ENCODE measurements at regions not wholly inside any gene's neighbourhood (a gene's known extent, or its start where the extent isn't known, plus 50 kb on each side); places are given as distances from the start of the nearest gene placed in this dataset.

- no peaks in the 10 kb centered on the region for H3K27me3 ChIP-seq (ENCODE audit: insufficient read depth, low read length)
- H3K36me3 ChIP-seq (ENCODE audit: insufficient read depth, low read length) = no peaks in the 10 kb centered on the region
- no peak for DNase-seq
- no peak overlapping the region for H3K27ac ChIP-seq (ENCODE audit: low read depth, low read length)
- ChIA-PET CTCF (ENCODE audit: partially characterized antibody) (no interaction called here), POLR2A (ENCODE audit: partially characterized antibody) (no interaction called here)
- no peaks in the 10 kb centered on the region for H3K36me3 Mint-ChIP-seq
- H3K27me3 Mint-ChIP-seq = no peaks in the 10 kb centered on the region
- peaks cover 0 to 23% (median 13%) of the 10 kb centered on the region in 8 donors for H3K9me3 Mint-ChIP-seq
- intact Hi-C loops (cut with micrococcal nuclease) = no loop called here
- no peaks in the 10 kb centered on the region for H3K9me3 ChIP-seq (ENCODE audit: control insufficient read depth in 1 of 2, low read length in 2 of 2)
- H3K27ac Mint-ChIP-seq = no peak overlapping the region
- no peaks in the 10 kb centered on the region for H3K4me1 ChIP-seq (ENCODE audit: insufficient read depth, low read length)
- no peaks in the 10 kb centered on the region for H3K4me1 Mint-ChIP-seq
- H3K4me3 Mint-ChIP-seq = no peak overlapping the region
- H3K4me3 ChIP-seq (ENCODE audit: low read length in 2 of 2) = no peak overlapping the region
Measured at GRCh38 chr18:66078925-66079800, 328.4 kb downstream of the CDH7 start.

- Mint-ChIP-seq H3K36me3 (no peaks in the 10 kb centered on the region), H3K4me3 (no peak overlapping the region), H3K27ac (no peak overlapping the region), H3K27me3 (no peaks in the 10 kb centered on the region), H3K4me1 (no peaks in the 10 kb centered on the region), H3K9me3 (peaks cover 0 to 33% (median 16%) of the 10 kb centered on the region in 8 donors)
- H3K36me3 ChIP-seq (ENCODE audit: insufficient read depth, low read length) = no peaks in the 10 kb centered on the region
- no peak overlapping the region for H3K4me3 ChIP-seq (ENCODE audit: low read length in 2 of 2)
- H3K4me1 ChIP-seq (ENCODE audit: insufficient read depth, low read length) = no peaks in the 10 kb centered on the region
- H3K27me3 ChIP-seq (ENCODE audit: insufficient read depth, low read length) = no peaks in the 10 kb centered on the region
- H3K27ac ChIP-seq (ENCODE audit: low read depth, low read length) = no peak overlapping the region
- H3K9me3 ChIP-seq (ENCODE audit: control insufficient read depth in 1 of 2, low read length in 2 of 2) = peaks cover 0 to 2% of the 10 kb centered on the region in 2 donors
- intact Hi-C loops (cut with micrococcal nuclease) = no loop called here
- ChIA-PET CTCF (ENCODE audit: partially characterized antibody) (no interaction called here), POLR2A (ENCODE audit: partially characterized antibody) (no interaction called here)
- no peak for DNase-seq
Measured at GRCh38 chr18:66077066-66077465, 326.3 kb downstream of the CDH7 start.

GRCh38 chr18:66066191-66066590 lies 315.4 kb downstream of the CDH7 start:
- Histone ChIP-seq H3K36me3 (ENCODE audit: insufficient read depth, low read length) (no peaks in the 10 kb centered on the region), H3K27me3 (ENCODE audit: insufficient read depth, low read length) (no peaks in the 10 kb centered on the region), H3K27ac (ENCODE audit: low read depth, low read length) (no peak overlapping the region), H3K4me1 (ENCODE audit: insufficient read depth, low read length) (no peaks in the 10 kb centered on the region), H3K4me3 (ENCODE audit: low read length in 2 of 2) (no peak overlapping the region), H3K9me3 (ENCODE audit: control insufficient read depth in 1 of 2, low read length in 2 of 2) (no peaks in the 10 kb centered on the region)
- no peaks in the 10 kb centered on the region for H3K36me3 Mint-ChIP-seq
- H3K9me3 Mint-ChIP-seq = peaks cover 2 to 14% (median 10%) of the 10 kb centered on the region in 8 donors
- DNase-seq = no peak
- H3K27ac Mint-ChIP-seq = no peak overlapping the region
- ChIA-PET POLR2A (ENCODE audit: partially characterized antibody) (no interaction called here), CTCF (ENCODE audit: partially characterized antibody) (no interaction called here)
- intact Hi-C loops (cut with micrococcal nuclease) = no loop called here
- H3K27me3 Mint-ChIP-seq = no peaks in the 10 kb centered on the region
- no peaks in the 10 kb centered on the region for H3K4me1 Mint-ChIP-seq
- no peak overlapping the region for H3K4me3 Mint-ChIP-seq

GRCh38 chr18:66048406-66048805 lies 297.6 kb downstream of the CDH7 start:
- CTCF ChIA-PET (ENCODE audit: partially characterized antibody) = no interaction called here

GRCh38 chr18:66046032-66046602 lies 295.3 kb downstream of the CDH7 start:
- intact Hi-C loops (cut with micrococcal nuclease) = no loop called here
- ChIA-PET CTCF (ENCODE audit: partially characterized antibody) (no interaction called here), POLR2A (ENCODE audit: partially characterized antibody) (no interaction called here)
- Mint-ChIP-seq H3K9me3 (peaks cover 0 to 14% (median 4%) of the 10 kb centered on the region in 8 donors), H3K36me3 (no peaks in the 10 kb centered on the region), H3K27me3 (no peaks in the 10 kb centered on the region), H3K4me1 (no peaks in the 10 kb centered on the region), H3K4me3 (no peak overlapping the region), H3K27ac (no peak overlapping the region)
- no peak for DNase-seq
- Histone ChIP-seq H3K36me3 (ENCODE audit: insufficient read depth, low read length) (no peaks in the 10 kb centered on the region), H3K9me3 (ENCODE audit: control insufficient read depth in 1 of 2, low read length in 2 of 2) (no peaks in the 10 kb centered on the region), H3K4me1 (ENCODE audit: insufficient read depth, low read length) (no peaks in the 10 kb centered on the region), H3K27ac (ENCODE audit: low read depth, low read length) (no peak overlapping the region), H3K4me3 (ENCODE audit: low read length in 2 of 2) (no peak overlapping the region), H3K27me3 (ENCODE audit: insufficient read depth, low read length) (no peaks in the 10 kb centered on the region)

More at GRCh38 chr18:66048406-66048805, 297.6 kb downstream of the CDH7 start:
- Histone ChIP-seq H3K36me3 (ENCODE audit: insufficient read depth, low read length) (no peaks in the 10 kb centered on the region), H3K4me3 (ENCODE audit: low read length in 2 of 2) (no peak overlapping the region), H3K9me3 (ENCODE audit: control insufficient read depth in 1 of 2, low read length in 2 of 2) (no peaks in the 10 kb centered on the region), H3K27ac (ENCODE audit: low read depth, low read length) (no peak overlapping the region), H3K27me3 (ENCODE audit: insufficient read depth, low read length) (no peaks in the 10 kb centered on the region), H3K4me1 (ENCODE audit: insufficient read depth, low read length) (no peaks in the 10 kb centered on the region)
- DNase-seq = no peak
- H3K9me3 Mint-ChIP-seq = peaks cover 0 to 14% (median 4%) of the 10 kb centered on the region in 8 donors
- H3K27me3 Mint-ChIP-seq = no peaks in the 10 kb centered on the region
- no peaks in the 10 kb centered on the region for H3K36me3 Mint-ChIP-seq
- no peak overlapping the region for H3K27ac Mint-ChIP-seq
- no peak overlapping the region for H3K4me3 Mint-ChIP-seq
- intact Hi-C loops (cut with micrococcal nuclease) = no loop called here
- no peaks in the 10 kb centered on the region for H3K4me1 Mint-ChIP-seq
- POLR2A ChIA-PET (ENCODE audit: partially characterized antibody) = no interaction called here

- H3K27ac ChIP-seq (ENCODE audit: low read depth, low read length) = no peak overlapping the region
- no peaks in the 10 kb centered on the region for H3K9me3 ChIP-seq (ENCODE audit: control insufficient read depth in 1 of 2, low read length in 2 of 2)
- H3K27me3 ChIP-seq (ENCODE audit: insufficient read depth, low read length) = no peaks in the 10 kb centered on the region
- no peak overlapping the region for H3K4me3 Mint-ChIP-seq
- no peaks in the 10 kb centered on the region for H3K27me3 Mint-ChIP-seq
- peaks cover 0 to 11% (median 4%) of the 10 kb centered on the region in 8 donors for H3K9me3 Mint-ChIP-seq
- no peak for DNase-seq
- ChIA-PET CTCF (ENCODE audit: partially characterized antibody) (no interaction called here), POLR2A (ENCODE audit: partially characterized antibody) (no interaction called here)
- no peak overlapping the region for H3K4me3 ChIP-seq (ENCODE audit: low read length in 2 of 2)
- no peak overlapping the region for H3K27ac Mint-ChIP-seq
- no peaks in the 10 kb centered on the region for H3K4me1 Mint-ChIP-seq
- no peaks in the 10 kb centered on the region for H3K36me3 ChIP-seq (ENCODE audit: insufficient read depth, low read length)
- H3K36me3 Mint-ChIP-seq = no peaks in the 10 kb centered on the region
- H3K4me1 ChIP-seq (ENCODE audit: insufficient read depth, low read length) = no peaks in the 10 kb centered on the region
- intact Hi-C loops (cut with micrococcal nuclease) = no loop called here
Measured at GRCh38 chr18:66043009-66043408, 292.2 kb downstream of the CDH7 start.

DNA sequence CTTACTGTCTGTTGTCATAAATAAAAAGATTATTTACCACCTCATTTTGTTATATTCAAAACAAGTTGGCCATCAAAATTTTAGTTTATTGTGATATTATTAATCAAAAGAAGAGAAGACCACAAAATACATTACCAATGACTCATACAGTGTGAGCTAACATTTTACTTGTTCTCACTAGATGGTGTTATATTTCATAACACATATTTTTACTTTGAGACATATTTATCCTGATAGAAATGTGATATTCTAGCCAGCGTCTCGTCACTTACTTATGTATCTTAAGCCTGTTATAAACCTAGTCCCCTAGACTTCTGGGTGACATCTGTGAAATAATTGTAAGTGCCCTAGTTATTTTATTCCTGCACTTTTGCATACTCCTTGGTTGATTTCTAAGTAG lies 263.2 kb downstream of the CDH7 start:
- no peaks in the 10 kb centered on the region for H3K36me3 Mint-ChIP-seq
- no peak overlapping the region for H3K4me3 Mint-ChIP-seq
- ChIA-PET CTCF (ENCODE audit: partially characterized antibody) (no interaction called here), POLR2A (ENCODE audit: partially characterized antibody) (no interaction called here)
- H3K4me1 Mint-ChIP-seq = no peaks in the 10 kb centered on the region
- H3K4me1 ChIP-seq (ENCODE audit: insufficient read depth, low read length) = no peaks in the 10 kb centered on the region
- H3K27me3 ChIP-seq (ENCODE audit: insufficient read depth, low read length) = no peaks in the 10 kb centered on the region
- intact Hi-C loops (cut with micrococcal nuclease) = no loop called here
- H3K27ac Mint-ChIP-seq = no peak overlapping the region
- H3K9me3 ChIP-seq (ENCODE audit: control insufficient read depth in 1 of 2, low read length in 2 of 2) = peaks cover 0 to 3% of the 10 kb centered on the region in 2 donors
- DNase-seq = no peak
- H3K9me3 Mint-ChIP-seq = peaks cover 0 to 10% (median 5%) of the 10 kb centered on the region in 8 donors
- H3K36me3 ChIP-seq (ENCODE audit: insufficient read depth, low read length) = no peaks in the 10 kb centered on the region
- H3K4me3 ChIP-seq (ENCODE audit: low read length in 2 of 2) = no peak overlapping the region
- H3K27ac ChIP-seq (ENCODE audit: low read depth, low read length) = no peak overlapping the region
- no peaks in the 10 kb centered on the region for H3K27me3 Mint-ChIP-seq
